RWPE2 (cell line): ENCODE measurements at regions not wholly inside any gene's neighbourhood (a gene's known extent, or its start where the extent isn't known, plus 50 kb on each side); places are given as distances from the start of the nearest gene placed in this dataset.

ENCODE experiments used
- ATAC-seq: fragments of 200-7000 bp; cut with Tn5 transposase; 3 replicates; pipeline ENCODE4 v1.9.1; 2021; ENCODE audit warnings: low read depth
- DNase-seq: peaks from one replicate; pipeline ENCODE4 v3.0.0-alpha.2; 2020; ENCODE audit warnings: low spot score
- H3K27ac ChIP-seq: fragments of 450-650 bp; 2 replicates; pipeline ENCODE4 v1.5.1; 2017; ENCODE audit warnings: mild to moderate bottlenecking; ENCODE audit not compliant: poor library complexity, severe bottlenecking
- H3K27me3 ChIP-seq: fragments of 250-450 bp; sonication (Bioruptor Pico); 2 replicates; pipeline ENCODE4 v1.5.1; 2021; ENCODE audit warnings: mild to moderate bottlenecking, moderate library complexity; ENCODE audit not compliant: insufficient read depth, poor library complexity, severe bottlenecking
- H3K36me3 ChIP-seq: fragments of 250-450 bp; sonication (Bioruptor Pico); 2 replicates; pipeline ENCODE4 v1.5.1; 2020; ENCODE audit warnings: low read depth, mild to moderate bottlenecking, moderate library complexity
- H3K4me1 ChIP-seq: fragments of 250-450 bp; sonication (Bioruptor Pico); 2 replicates; pipeline ENCODE4 v1.5.1; 2021; ENCODE audit warnings: mild to moderate bottlenecking, moderate library complexity; ENCODE audit not compliant: insufficient read depth, poor library complexity, severe bottlenecking
- H3K4me3 ChIP-seq: fragments of 250-450 bp; sonication (Bioruptor Pico); 2 replicates; pipeline ENCODE4 v1.5.1; 2021; ENCODE audit warnings: mild to moderate bottlenecking, moderate library complexity; ENCODE audit not compliant: severe bottlenecking
- H3K9me3 ChIP-seq: fragments of 250-450 bp; sonication (Bioruptor Pico); 2 replicates; pipeline ENCODE4 v1.5.1; 2021; ENCODE audit warnings: mild to moderate bottlenecking, moderate library complexity; ENCODE audit not compliant: severe bottlenecking
- CTCF ChIP-seq: fragments of 450-650 bp; IDR thresholded peaks from one replicate; pipeline ENCODE4 v1.5.1; 2017; ENCODE audit warnings: mild to moderate bottlenecking, moderate library complexity; ENCODE audit not compliant: poor library complexity, severe bottlenecking

GRCh38 chr10:28169525-28169924, 133.3 kb downstream of the MPP7 start:
- H3K9me3 ChIP-seq, result no peaks in the 10 kb centered on the region
- no peaks in the 10 kb centered on the region for H3K36me3 ChIP-seq
- no peak for TF ChIP-seq CTCF
- no peaks in the 10 kb centered on the region for H3K27me3 ChIP-seq
- H3K4me1 ChIP-seq, result no peaks in the 10 kb centered on the region
- no peak overlapping the region for H3K4me3 ChIP-seq
- no peak for DNase-seq
- no peak for ATAC-seq
- H3K27ac ChIP-seq, result no peak overlapping the region

- no peaks in the 10 kb centered on the region for H3K9me3 ChIP-seq
- TF ChIP-seq CTCF, result no peak
- no peak overlapping the region for H3K4me3 ChIP-seq
- ATAC-seq (no peak), DNase-seq (no peak)
- H3K27ac ChIP-seq, result no peak overlapping the region
- no peaks in the 10 kb centered on the region for H3K27me3 ChIP-seq
- no peaks in the 10 kb centered on the region for H3K4me1 ChIP-seq
- H3K36me3 ChIP-seq, result no peaks in the 10 kb centered on the region
These were observed 141.9 kb downstream of the MPP7 start for GRCh38 chr10:28160866-28161405.

DNA sequence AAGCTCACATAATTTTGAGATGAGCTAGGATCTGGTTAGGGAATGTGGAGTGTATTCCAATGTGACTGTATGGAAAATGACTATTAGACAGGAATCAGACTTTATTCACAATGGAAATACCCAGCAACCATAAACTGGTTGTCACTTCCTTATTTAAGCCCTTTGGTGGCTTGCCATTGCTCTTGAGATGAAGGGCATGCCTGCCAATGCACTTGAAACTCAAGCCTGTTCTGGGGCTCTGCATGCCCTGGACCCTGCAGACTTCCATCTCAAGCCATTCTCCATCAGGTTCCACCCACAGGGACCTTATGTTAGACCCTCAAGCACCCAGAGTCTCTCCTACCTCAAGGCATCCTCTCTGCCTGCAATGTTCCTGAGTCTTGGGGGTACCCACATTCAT, 145.5 kb downstream of the MPP7 start:
- no peak for TF ChIP-seq CTCF
- no peak for DNase-seq
- H3K36me3 ChIP-seq, result no peaks in the 10 kb centered on the region

DNA sequence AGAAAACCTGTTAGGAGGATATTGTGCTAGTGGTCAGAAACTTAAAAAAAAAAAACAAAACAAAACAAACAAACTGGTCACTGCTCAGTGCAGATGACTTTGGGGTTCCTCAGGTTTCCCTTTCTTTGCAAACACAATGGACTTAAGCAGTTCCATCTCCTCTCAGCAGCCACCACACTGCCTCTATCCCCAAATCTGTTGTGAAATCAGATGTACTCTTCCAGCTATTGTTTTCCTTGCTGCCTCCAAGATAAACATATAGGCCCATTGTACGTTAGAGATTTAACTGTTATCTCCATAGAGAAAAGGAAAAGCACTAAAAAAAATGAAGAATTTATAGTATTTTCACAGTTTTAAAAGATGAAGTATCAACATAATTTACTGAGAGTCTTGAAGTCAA, 147.1 kb downstream of the MPP7 start:
- Histone ChIP-seq H3K4me3 (no peak overlapping the region), H3K36me3 (no peaks in the 10 kb centered on the region), H3K27ac (no peak overlapping the region), H3K9me3 (peaks cover 2% of the 10 kb centered on the region), H3K4me1 (no peaks in the 10 kb centered on the region), H3K27me3 (no peaks in the 10 kb centered on the region)
- no peak for ATAC-seq
- TF ChIP-seq CTCF, result no peak
- no peak for DNase-seq

More for the DNA sequence above, 145.5 kb downstream of the MPP7 start:
- no peaks in the 10 kb centered on the region for H3K4me1 ChIP-seq
- no peak overlapping the region for H3K27ac ChIP-seq
- no peak overlapping the region for H3K4me3 ChIP-seq
- no peaks in the 10 kb centered on the region for H3K9me3 ChIP-seq
- no peak for ATAC-seq
- H3K27me3 ChIP-seq, result no peaks in the 10 kb centered on the region

DNA sequence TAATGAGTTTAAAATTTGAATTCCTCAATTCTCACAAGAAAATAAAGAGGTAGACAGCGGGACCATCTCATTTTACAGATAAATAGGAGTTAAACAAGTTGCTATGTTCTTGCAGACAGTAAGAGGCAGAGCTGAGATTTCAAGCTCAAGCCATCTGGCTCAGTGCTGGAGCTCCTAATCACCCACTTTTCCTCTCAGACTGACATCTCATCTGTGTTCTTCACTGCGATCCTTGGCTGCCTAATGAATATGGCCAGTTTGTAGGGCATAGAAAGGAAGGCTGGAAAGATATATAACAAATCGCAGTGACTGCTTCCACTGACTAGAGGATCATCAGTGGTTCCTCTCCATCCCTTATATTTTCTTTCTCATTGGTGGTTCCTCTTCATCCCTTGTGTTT, 151.2 kb downstream of the MPP7 start:
- H3K36me3 ChIP-seq, result no peaks in the 10 kb centered on the region
- ATAC-seq (no peak), DNase-seq (no peak)
- no peak for TF ChIP-seq CTCF
- no peak overlapping the region for H3K27ac ChIP-seq
- H3K27me3 ChIP-seq, result no peaks in the 10 kb centered on the region
- H3K9me3 ChIP-seq, result peaks cover 2% of the 10 kb centered on the region
- H3K4me1 ChIP-seq, result no peaks in the 10 kb centered on the region
- no peak overlapping the region for H3K4me3 ChIP-seq
